GM12892 (cell line): ENCODE measurements at regions not wholly inside any gene's neighbourhood (a gene's known extent, or its start where the extent isn't known, plus 50 kb on each side); places are given as distances from the start of the nearest gene placed in this dataset.

Experiments
- DNase-seq: peaks from one replicate; pipeline ENCODE4 v3.0.0; 2011; ENCODE audit not compliant: insufficient read length
- FAIRE-seq: peaks from 2 replicates; lab custom pipeline; 2011; peaks lifted over from hg19 to GRCh38; lab: Jason Lieb, UNC
- POLR2A ChIP-seq: IDR thresholded peaks from 2 replicates; pipeline ENCODE4 v1.6.1; 2011; ENCODE audit warnings: low read depth, low read length, control low read depth
- POLR2AphosphoS5 ChIP-seq: IDR thresholded peaks from 2 replicates; pipeline ENCODE4 v1.6.1; 2011; ENCODE audit warnings: low read depth, low read length, control low read depth
- TAF1 ChIP-seq: IDR thresholded peaks from 2 replicates; pipeline ENCODE4 v1.6.1; 2011; ENCODE audit warnings: low read depth, mild to moderate bottlenecking, control low read depth, low read length, borderline replicate concordance

DNA sequence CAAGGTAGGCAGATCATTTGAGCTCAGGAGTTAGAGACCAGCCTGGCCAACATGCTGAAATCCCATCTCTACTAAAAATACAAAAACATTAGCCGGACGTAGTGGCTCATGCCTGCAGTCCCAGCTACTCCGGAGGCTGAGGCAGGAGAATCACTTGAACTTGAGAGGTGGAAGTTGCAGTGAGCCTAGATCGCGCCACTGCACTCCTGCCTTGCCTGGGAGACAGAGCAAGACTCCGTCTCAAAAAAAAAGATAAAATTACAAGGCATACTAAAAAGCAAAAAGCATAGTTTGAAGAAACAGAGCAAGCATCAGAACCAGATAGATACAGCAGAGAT, 61.2 kb upstream of the CDC42BPA start:
- no peak for TF ChIP-seq POLR2A
- TF ChIP-seq TAF1, result no peak
- no peak for TF ChIP-seq POLR2AphosphoS5
- no peak for FAIRE-seq
- DNase-seq, result no peak

- FAIRE-seq, result no peak
- DNase-seq, result no peak
- TF ChIP-seq TAF1 (no peak), POLR2A (no peak), POLR2AphosphoS5 (no peak)
Observed at GRCh38 chr1:227378871-227379554, 60.7 kb upstream of the CDC42BPA start.

DNA sequence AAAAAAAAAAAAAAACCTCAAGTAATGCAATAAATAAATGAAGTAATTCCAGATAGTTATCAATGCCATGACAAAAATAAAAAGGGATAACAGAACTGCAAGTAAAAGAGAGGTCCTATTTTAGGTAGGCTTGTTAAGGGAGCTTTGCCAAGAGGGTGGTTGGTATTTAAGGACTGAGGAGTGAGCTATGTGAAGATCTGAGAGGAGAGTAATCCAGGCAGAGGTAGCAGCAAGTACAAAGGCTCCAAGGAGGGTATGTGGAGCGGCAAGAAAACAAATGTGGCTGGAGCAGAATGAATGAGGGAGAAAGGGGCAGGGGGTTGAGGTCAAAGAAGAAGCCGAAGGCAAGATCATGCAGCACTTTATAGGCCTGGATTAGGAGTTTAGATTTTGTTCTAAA, 59.9 kb upstream of the CDC42BPA start:
- DNase-seq, result no peak
- no peak for FAIRE-seq
- TF ChIP-seq POLR2A (no peak), TAF1 (no peak)

DNA sequence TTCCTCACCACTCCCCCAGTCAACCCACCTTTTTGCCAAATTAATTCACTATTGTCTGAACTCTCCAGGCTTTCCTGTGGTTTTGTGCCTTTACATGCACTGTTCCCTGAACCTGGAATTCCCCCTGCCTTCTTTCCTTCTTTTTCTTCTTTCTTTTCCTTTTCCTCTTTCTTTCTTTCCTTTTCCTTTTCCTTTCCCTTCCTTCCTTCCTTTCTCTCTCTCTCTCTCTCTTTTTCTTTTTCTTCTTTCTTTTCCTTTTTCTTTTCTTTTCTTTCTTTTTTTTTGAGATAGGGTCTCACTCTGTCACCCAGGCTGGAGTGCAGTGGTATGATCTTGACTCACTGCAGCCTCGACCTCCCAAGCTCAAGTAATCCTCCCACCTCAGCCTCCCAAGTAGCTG, 56.6 kb upstream of the CDC42BPA start:
- no peak for TF ChIP-seq POLR2A
- DNase-seq (no peak), FAIRE-seq (no peak)

DNA sequence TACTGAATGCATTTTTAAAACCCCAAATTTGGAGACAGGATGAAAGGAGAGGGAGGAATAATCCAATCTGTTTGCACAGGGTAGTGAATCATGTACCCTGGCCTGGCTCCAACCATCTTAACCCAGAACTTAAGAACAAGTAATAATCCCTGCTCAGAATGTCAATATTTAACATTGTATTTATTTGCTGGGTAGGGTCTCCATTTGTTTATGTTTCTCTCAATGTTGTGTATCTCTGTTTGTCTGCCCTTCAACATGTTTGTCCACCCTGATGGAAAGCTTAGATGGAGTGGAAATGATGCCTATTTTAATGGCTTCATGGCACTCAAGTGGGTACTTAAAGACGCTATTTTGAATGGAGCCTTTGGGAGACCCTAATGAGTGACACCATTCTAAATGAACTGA, 54.4 kb upstream of the CDC42BPA start:
- no peak for FAIRE-seq
- TF ChIP-seq TAF1 (no peak), POLR2AphosphoS5 (no peak), POLR2A (no peak)
- no peak for DNase-seq

DNA sequence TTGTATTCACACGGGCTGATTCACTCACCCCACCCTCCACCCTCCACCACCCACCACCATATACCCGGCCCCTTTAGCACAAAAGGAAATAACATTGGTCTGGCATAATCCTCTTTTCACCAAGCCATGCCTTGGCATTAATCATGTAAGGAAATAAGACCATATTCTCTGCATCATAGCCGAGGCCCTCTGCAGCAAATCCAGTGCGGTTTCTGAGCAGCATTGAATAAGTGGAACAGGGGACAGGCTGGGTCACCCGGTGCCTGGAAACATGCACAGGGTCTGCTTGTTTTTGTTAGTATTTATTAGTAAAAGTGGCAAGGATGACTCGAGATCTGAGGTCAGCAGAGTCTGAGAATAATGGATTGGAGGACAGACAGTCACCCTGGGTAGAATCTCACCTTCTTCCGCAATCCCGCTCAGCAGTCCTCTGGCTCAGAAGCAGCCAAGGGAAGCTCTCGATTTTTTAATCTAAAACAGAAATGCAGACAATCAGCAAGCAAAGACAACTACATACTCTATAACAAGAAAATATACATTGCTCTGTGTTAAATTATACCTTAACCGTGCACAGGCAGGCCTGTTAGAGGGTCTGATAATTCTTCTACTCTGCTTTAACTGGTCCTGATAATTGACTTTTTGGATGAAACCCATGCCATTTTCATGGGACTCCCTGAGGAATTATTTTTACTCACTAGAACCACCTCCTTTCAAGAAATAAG, 52.4 kb upstream of the CDC42BPA start:
- FAIRE-seq (no peak), DNase-seq (no peak)
- TF ChIP-seq TAF1, result no peak
- no peak for TF ChIP-seq POLR2A
- TF ChIP-seq POLR2AphosphoS5, result no peak

DNA sequence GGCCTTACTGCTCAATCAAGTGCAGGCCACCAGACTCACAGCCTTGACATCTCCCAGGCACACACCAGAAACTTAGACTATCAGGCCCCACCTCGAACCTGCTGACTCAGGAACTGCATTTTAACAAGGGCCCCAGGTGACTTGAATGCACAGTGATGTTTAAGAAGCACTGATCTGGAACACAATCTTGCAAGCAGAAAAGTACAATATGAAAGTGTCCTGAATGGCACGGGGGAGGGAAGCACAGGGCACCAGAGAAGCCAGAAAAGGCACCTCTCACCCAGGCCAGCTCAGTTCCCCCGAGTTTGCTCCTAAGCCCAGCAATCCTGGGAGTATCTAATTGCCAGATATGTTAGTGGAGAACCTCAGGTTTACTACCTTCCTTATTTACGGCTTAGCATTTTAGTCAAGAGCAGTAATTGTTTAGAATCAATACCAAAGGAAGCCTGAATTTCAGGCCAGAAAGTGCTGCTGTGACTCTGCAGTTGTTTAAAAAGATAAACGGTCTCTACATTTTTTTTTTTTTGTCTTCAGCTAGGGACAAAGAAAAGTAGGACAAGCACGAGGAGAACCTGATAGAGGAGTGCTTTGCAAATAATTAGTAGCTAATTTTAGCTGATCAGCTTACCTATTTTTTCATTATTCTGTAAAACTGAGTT, 50.9 kb upstream of the CDC42BPA start:
- no peak for FAIRE-seq

More for the DNA sequence above, 50.9 kb upstream of the CDC42BPA start:
- DNase-seq, result no peak
- TF ChIP-seq POLR2AphosphoS5, result no peak
- TF ChIP-seq POLR2A, result no peak
- no peak for TF ChIP-seq TAF1
